Raji (cell line): ENCODE measurements at regions not wholly inside any gene's neighbourhood (a gene's known extent, or its start where the extent isn't known, plus 50 kb on each side); places are given as distances from the start of the nearest gene placed in this dataset.

Experiments used
- POLR2A ChIP-seq: IDR thresholded peaks from 2 replicates; pipeline ENCODE4 v1.6.1; 2011; ENCODE audit warnings: low read depth, low read length, control low read depth; ENCODE audit not compliant: insufficient read depth

DNA sequence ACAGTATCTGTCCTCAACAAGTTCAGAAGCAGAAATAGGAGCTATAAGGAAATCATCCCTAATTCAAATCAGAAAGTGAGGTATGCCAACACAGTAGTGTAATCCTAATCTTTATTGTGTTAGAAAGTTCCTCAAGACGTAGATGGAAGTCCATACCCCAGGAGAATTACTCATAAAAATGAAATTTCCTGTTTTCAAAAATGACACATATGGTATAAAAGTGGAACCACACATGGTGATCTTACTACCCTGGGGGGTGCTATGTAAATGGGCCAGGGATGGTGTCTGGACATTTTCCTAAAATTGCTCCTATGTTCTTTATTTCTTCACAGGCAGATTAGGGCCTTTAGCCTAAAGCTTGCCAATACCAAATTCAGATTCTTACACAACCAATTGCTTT is 204.1 kb downstream of the ARRDC4 start:
- TF ChIP-seq POLR2A = no peak

DNA sequence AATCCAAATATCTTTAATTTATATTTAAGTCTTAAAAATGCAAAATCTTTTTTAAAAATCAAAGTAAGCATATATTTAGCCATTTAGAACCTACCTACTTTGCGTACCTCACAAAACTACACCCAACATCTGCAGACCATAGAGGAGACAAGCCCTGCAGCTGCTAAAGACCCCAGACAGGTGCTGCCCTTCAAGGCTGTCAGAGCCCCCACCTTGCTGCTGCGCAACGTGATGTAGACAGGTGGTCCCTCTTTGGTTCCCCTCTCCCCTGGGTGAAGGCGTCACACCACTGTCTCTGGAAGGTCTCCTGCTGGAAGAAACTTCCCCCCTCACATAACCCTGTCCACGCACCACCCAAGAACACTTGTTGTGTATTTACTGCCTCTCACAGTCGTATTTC is 204.5 kb downstream of the ARRDC4 start:
- no peak for TF ChIP-seq POLR2A

DNA sequence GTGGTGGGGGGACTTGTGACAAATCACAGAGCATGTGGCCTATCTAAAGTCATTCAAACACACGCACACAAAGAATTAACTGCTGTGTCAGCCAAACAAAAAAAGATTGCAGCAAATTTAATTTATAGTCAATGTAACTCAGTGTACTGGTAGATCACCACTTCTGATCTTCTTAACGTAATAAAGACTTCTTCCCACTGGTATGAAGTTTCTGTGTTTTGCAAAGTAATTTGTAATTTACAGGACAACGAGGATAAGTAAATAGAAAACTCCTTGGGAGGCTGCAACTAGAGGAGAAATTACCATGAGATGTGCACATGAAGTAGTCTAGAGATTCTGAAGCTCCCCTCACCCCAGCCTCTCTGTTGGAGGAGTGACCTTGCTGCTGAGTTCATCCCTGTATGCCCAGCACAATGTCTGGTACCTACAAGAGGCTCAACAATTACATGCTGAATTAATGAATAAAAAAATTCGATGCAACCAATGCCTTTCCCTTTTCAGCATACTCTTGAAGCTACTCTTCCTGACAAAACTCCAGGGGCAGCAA is 207.3 kb downstream of the ARRDC4 start:
- TF ChIP-seq POLR2A = no peak

GRCh38 chr15:98169551-98169950 is 209.0 kb downstream of the ARRDC4 start:
- no peak for TF ChIP-seq POLR2A

DNA sequence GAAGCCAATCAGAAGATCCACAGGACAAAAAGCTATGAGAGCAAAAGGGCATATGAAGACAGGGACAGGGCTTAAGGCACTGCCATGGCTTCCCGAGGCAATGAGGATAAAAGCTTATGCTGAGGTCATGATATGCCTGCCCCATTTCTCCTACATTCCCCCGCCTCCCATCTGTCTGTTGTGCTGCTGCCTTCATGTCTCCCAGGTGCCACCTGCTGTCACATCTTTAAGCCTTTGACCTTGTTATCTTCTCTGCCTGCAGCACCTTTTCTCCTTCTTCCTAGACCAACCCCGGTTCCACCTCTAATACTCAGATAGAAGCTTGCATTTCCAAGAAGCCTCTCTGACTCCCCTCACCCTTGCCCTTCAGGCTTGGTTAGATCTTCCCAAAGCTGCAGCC is 213.8 kb downstream of the ARRDC4 start:
- no peak for TF ChIP-seq POLR2A

GRCh38 chr15:98174841-98175240 is 214.3 kb downstream of the ARRDC4 start:
- TF ChIP-seq POLR2A = no peak

- no peak for TF ChIP-seq POLR2A
Measured at GRCh38 chr15:98177966-98178592, 217.6 kb downstream of the ARRDC4 start.

- TF ChIP-seq POLR2A = no peak
Measured at GRCh38 chr15:98178861-98179260, 218.4 kb downstream of the ARRDC4 start.

DNA sequence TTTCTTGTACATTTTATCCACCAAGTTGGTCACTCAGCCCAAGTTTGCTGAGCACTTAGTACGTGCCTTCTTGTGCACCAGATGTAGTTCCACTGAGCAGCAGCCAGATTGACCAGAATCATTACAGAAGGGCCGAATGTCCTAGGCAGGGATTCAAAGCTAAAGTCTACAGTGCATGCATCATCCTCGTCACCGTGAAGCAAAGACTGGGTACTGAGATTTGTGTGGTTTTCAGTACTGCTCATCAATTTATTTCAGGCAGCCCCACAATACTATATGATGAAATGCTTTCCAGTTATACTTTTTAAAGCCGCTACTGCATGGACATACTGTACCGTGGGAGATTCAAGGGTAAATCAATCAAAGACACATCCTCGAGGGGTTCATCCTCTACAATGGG is 227.0 kb downstream of the ARRDC4 start:
- TF ChIP-seq POLR2A = no peak

DNA sequence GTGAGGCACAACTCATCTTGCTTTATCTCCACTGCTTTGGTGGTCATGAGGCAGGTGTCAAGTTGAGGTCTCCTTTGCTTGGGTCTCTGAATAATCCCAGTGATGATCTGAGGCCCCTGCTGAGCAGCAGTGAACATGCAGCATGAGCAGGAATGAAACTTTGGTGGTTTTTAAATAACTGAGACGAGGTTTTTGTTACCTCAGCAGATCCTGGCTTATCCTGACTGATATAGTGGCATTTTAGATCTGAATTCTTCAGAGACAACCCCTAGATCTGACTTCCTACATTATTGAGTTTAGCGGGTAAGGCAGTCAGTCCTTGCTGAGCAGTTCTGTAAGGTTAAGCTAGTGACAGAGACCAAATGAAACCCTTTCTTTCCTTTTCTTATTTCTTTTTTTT is 230.4 kb downstream of the ARRDC4 start:
- TF ChIP-seq POLR2A = no peak

DNA sequence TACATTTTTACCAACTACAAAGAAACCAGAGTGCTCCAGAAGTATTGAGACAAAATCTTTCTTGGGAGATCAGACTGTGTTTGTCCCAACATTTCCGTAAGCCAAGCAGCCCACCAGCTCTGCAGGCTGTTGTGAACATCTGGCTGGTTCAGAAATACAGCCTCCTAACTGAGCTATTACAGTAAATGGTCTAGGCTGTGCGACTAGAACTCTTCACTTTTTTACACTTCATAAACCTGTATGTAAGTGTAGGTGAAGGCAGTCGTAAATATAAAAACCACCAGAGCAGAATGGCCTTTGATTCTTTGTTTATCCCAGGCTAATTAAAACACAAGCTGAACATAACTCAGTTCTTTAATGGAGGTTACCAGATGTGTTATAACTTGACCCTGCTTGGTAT is 235.3 kb downstream of the ARRDC4 start:
- TF ChIP-seq POLR2A = no peak

DNA sequence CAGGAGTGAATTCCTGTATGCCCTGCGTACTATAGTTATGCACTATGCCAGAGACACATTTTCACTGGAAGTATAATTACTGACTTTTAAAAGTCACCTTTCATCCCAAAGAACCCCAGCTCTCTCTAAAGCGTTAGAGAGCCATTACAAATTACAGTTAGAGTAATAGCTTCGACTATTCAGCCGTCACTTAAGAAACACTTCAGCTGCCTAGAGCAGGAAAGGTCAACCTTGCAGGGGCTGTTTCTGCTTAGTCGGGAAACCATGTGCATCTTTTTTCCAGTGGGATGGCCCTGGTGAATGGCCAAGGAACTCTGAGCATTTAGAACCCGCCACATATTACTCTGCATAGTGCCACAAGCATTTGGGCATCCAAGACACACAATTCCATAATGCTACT is 235.9 kb downstream of the ARRDC4 start:
- TF ChIP-seq POLR2A = no peak

GRCh38 chr15:98202256-98202655 is 241.8 kb downstream of the ARRDC4 start:
- no peak for TF ChIP-seq POLR2A

GRCh38 chr15:98203872-98204660 is 243.6 kb downstream of the ARRDC4 start:
- TF ChIP-seq POLR2A = no peak

GRCh38 chr15:98207928-98208327 is 247.4 kb downstream of the ARRDC4 start:
- TF ChIP-seq POLR2A = no peak

DNA sequence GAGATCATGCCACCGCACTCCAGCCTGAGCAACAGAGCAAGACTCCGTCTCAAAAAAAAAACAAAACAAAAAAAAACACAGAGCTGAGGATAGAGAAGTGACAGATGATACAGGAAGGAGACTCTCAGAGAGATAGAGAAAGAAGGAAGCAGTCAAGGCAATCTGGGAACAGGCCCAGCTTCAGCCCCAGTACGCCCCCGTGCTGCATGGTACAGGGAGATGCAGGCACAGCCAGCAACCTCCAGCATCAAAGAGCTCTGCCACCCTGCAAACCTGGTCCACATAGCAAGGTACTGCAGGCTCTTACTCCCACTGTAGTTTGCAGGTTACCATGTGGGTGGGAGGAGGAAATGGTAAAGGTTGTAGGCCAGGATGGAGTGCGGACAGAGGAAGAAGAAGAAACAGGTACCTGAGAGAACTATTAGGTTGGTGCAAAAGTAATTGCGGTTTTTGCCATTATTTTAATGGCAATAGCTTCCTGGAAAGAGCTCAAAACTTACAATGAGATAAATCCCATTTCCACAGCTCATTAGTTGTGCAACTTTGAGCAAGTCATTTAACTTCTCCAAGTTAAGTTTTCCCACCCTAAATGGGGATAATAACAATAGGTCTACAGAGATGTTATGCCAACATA is 253.0 kb downstream of the ARRDC4 start:
- TF ChIP-seq POLR2A = no peak
